A549 (cell line): ENCODE measurements at regions not wholly inside any gene's neighbourhood (a gene's known extent, or its start where the extent isn't known, plus 50 kb on each side); places are given as distances from the start of the nearest gene placed in this dataset.

Source experiments
- ATAC-seq, 2 experiments: fragments of 200-7000 bp in 1 of 2; fragments of >200 bp in 1 of 2; cut with Nextera tagmentation in 1 of 2; cut with Tn5 transposase in 1 of 2; 3 replicates each; pipeline versions ENCODE4 v1.8.0 to v1.9.1; 2018 to 2020; ENCODE audit warnings: mild to moderate bottlenecking in 1 of 2, moderate library complexity in 1 of 2
- CTCF ChIA-PET: fragments of 300-600 bp; sonication (Branson Sonifier 250); formaldehyde crosslinking; extraction: SDS; loops from one replicate; lab custom pipeline; 2021; ENCODE audit warnings: antibody characterized with exemption, inconsistent platforms; lab: Yijun Ruan, JAX
- POLR2A ChIA-PET: fragments of 350-600 bp; formaldehyde crosslinking; extraction: SDS; loops from one replicate; lab custom pipeline; 2021; ENCODE audit warnings: antibody characterized with exemption, inconsistent platforms; lab: Yijun Ruan, JAX
- DNase-seq, 2 experiments: peaks; one replicate each; pipeline versions ENCODE4 v3.0.0 to v3.0.0-alpha.2; 2011 to 2016; ENCODE audit warnings: low read depth in 1 of 2, low spot score in 1 of 2
- FAIRE-seq: peaks from 2 replicates; lab custom pipeline; 2011; peaks lifted over from hg19 to GRCh38; lab: Jason Lieb, UNC
- H3K27ac ChIP-seq, 2 experiments: fragments of >200 bp; sonication (Bioruptor Twin); formaldehyde crosslinking; 3 replicates each; pipeline ENCODE4 v1.5.1; 2016 to 2017
- H3K4me1 ChIP-seq: fragments of >200 bp; sonication (Bioruptor Twin); formaldehyde crosslinking; 3 replicates; pipeline ENCODE4 v1.6.1; 2016
- H3K4me2 ChIP-seq: fragments of >200 bp; sonication (Bioruptor Twin); formaldehyde crosslinking; 3 replicates; pipeline ENCODE4 v1.6.1; 2016
- H3K4me3 ChIP-seq: fragments of >200 bp; sonication (Bioruptor Twin); formaldehyde crosslinking; 3 replicates; pipeline ENCODE4 v1.5.1; 2016
- H3K9me3 ChIP-seq: fragments of >200 bp; sonication (Bioruptor Twin); formaldehyde crosslinking; 3 replicates; pipeline ENCODE4 v1.6.1; 2016
- CEBPB ChIP-seq, 2 experiments: fragments of >200 bp in 1 of 2; sonication (Bioruptor Twin) in 1 of 2; formaldehyde crosslinking in 1 of 2; IDR thresholded peaks; 2 replicates each; pipeline ENCODE4 v1.6.1; 2012 to 2016
- CHD2 ChIP-seq: fragments of 150-350 bp; IDR thresholded peaks from 2 replicates; pipeline ENCODE4 v1.6.1; 2014; ENCODE audit warnings: low read length; ENCODE audit not compliant: partially characterized antibody
- EHF ChIP-seq: fragments of 250-450 bp; sonication (Bioruptor Pico); IDR thresholded peaks from 2 replicates; pipeline ENCODE4 v1.5.0; 2020; ENCODE audit warnings: mild to moderate bottlenecking
- ELK1 ChIP-seq: fragments of 150-350 bp; IDR thresholded peaks from 2 replicates; pipeline ENCODE4 v1.6.1; 2014; ENCODE audit warnings: low read depth, mild to moderate bottlenecking, low read length
- EP300 ChIP-seq, 2 experiments: fragments of >200 bp; sonication (Bioruptor Twin); formaldehyde crosslinking; IDR thresholded peaks; 2 replicates in 1 of 2; 3 replicates in 1 of 2; pipeline ENCODE4 v1.6.1; 2016 to 2017
- ESRRA ChIP-seq: fragments of 150-350 bp; IDR thresholded peaks from 2 replicates; pipeline ENCODE4 v1.6.1; 2014; ENCODE audit warnings: mild to moderate bottlenecking, low read length, borderline replicate concordance
- HOXA7 ChIP-seq: fragments of 250-450 bp; sonication (Bioruptor Pico); IDR thresholded peaks from 2 replicates; pipeline ENCODE4 v1.5.0; 2020; ENCODE audit warnings: mild to moderate bottlenecking, moderate library complexity
- HOXB13 ChIP-seq: fragments of 250-450 bp; sonication (Bioruptor Pico); IDR thresholded peaks from 2 replicates; pipeline ENCODE4 v1.5.0; 2020; ENCODE audit warnings: low read depth, mild to moderate bottlenecking, moderate library complexity
- JUN ChIP-seq, 2 experiments: fragments of >200 bp; sonication (Bioruptor Twin); formaldehyde crosslinking; IDR thresholded peaks; 2 replicates in 1 of 2; 3 replicates in 1 of 2; pipeline ENCODE4 v1.6.1; 2016 to 2017
- KDM1A ChIP-seq: fragments of 200-600 bp; sonication (generic); IDR thresholded peaks from 2 replicates; pipeline ENCODE4 v1.6.1; 2016; ENCODE audit warnings: low read depth, mild to moderate bottlenecking
- MAFK ChIP-seq: fragments of 450-650 bp; IDR thresholded peaks from 2 replicates; pipeline ENCODE4 v1.6.1; 2014; ENCODE audit not compliant: partially characterized antibody
- NPAS2 ChIP-seq: fragments of 250-450 bp; sonication (Bioruptor Pico); IDR thresholded peaks from 2 replicates; pipeline ENCODE4 v1.8.0; 2022; ENCODE audit warnings: mild to moderate bottlenecking, moderate library complexity, borderline replicate concordance
- PBX3 ChIP-seq: IDR thresholded peaks from 2 replicates; pipeline ENCODE4 v1.6.1; 2012
- PHF8 ChIP-seq: fragments of 200-600 bp; sonication (generic); IDR thresholded peaks from 2 replicates; pipeline ENCODE4 v1.6.1; 2016; ENCODE audit warnings: low read depth, mild to moderate bottlenecking, antibody characterized with exemption, moderate library complexity, borderline replicate concordance
- POLR2A ChIP-seq: IDR thresholded peaks from 2 replicates; pipeline ENCODE4 v1.6.1; 2012; ENCODE audit warnings: mild to moderate bottlenecking, low read length
- RAD21 ChIP-seq, 2 experiments: fragments of >200 bp in 1 of 2; sonication (Bioruptor Twin) in 1 of 2; formaldehyde crosslinking in 1 of 2; IDR thresholded peaks in 1 of 2; conservative IDR thresholded peaks in 1 of 2; 2 replicates in 1 of 2; 3 replicates in 1 of 2; pipeline ENCODE4 v1.6.1; 2012 to 2018; ENCODE audit warnings: inconsistent platforms in 1 of 2
- RARB ChIP-seq: fragments of 250-450 bp; sonication (Bioruptor Pico); IDR thresholded peaks from 2 replicates; pipeline ENCODE4 v1.8.0; 2021; ENCODE audit warnings: mild to moderate bottlenecking, moderate library complexity
- RCOR1 ChIP-seq: fragments of 150-350 bp; IDR thresholded peaks from 2 replicates; pipeline ENCODE4 v1.6.1; 2014; ENCODE audit warnings: antibody characterized with exemption, low read length, low read depth
- TP53 ChIP-seq: fragments of 250-450 bp; sonication (Bioruptor Pico); IDR thresholded peaks from 2 replicates; pipeline ENCODE4 v1.5.0; 2021; ENCODE audit warnings: mild to moderate bottlenecking, moderate library complexity
- ZC3H11A ChIP-seq: fragments of 450-650 bp; IDR thresholded peaks from 2 replicates; pipeline ENCODE4 v1.6.1; 2014; ENCODE audit warnings: antibody characterized with exemption, mild to moderate bottlenecking
- ZFP36 ChIP-seq: fragments of 450-650 bp; IDR thresholded peaks from 2 replicates; pipeline ENCODE4 v1.6.1; 2014; ENCODE audit warnings: borderline replicate concordance; ENCODE audit not compliant: partially characterized antibody
- whole genome bisulfite sequencing: methylation state at CpG from one replicate; pipeline ENCODE4 v1.1.6; 2017; ENCODE audit errors: missing lambda C conversion rate; 5-methylcytosine and 5-hydroxymethylcytosine counted together
- TF ChIP-seq, protein P1 (sequence below): fragments of 450-650 bp; IDR thresholded peaks from 2 replicates; pipeline ENCODE4 v1.6.1; 2014; ENCODE audit warnings: antibody characterized with exemption
- TF ChIP-seq, protein P2 (sequence below): IDR thresholded peaks from 2 replicates; pipeline ENCODE4 v1.6.1; 2012
- TF ChIP-seq, protein P3 (sequence below): fragments of 250-450 bp; sonication (Bioruptor Pico); IDR thresholded peaks from 2 replicates; pipeline ENCODE4 v1.5.0; 2021; ENCODE audit warnings: mild to moderate bottlenecking, moderate library complexity, borderline replicate concordance
- TF ChIP-seq, protein P4 (sequence below): fragments of >200 bp; sonication (Bioruptor Twin); formaldehyde crosslinking; IDR thresholded peaks from 3 replicates; pipeline ENCODE4 v1.6.1; 2016
- TF ChIP-seq, protein P5 (sequence below): IDR thresholded peaks from 2 replicates; pipeline ENCODE4 v1.6.1; 2012; ENCODE audit warnings: low read depth, borderline replicate concordance

- H3K4me1 ChIP-seq, result no peaks in the 10 kb centered on the region
- 79% methylated on average over 9 of the region's 9 CpGs for WGBS
- TF ChIP-seq, protein P1, sequence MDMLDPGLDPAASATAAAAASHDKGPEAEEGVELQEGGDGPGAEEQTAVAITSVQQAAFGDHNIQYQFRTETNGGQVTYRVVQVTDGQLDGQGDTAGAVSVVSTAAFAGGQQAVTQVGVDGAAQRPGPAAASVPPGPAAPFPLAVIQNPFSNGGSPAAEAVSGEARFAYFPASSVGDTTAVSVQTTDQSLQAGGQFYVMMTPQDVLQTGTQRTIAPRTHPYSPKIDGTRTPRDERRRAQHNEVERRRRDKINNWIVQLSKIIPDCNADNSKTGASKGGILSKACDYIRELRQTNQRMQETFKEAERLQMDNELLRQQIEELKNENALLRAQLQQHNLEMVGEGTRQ, result no peak
- TF ChIP-seq JUN (IDR thresholded peaks at IDR 0.05), result no peak
- TF ChIP-seq, protein P2, sequence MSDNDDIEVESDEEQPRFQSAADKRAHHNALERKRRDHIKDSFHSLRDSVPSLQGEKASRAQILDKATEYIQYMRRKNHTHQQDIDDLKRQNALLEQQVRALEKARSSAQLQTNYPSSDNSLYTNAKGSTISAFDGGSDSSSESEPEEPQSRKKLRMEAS, result no peak
- no peak for TF ChIP-seq ELK1
- no peak for TF ChIP-seq NPAS2 (CRISPR knock-in tag)
- no peak for TF ChIP-seq HOXA7 (CRISPR knock-in tag)
- no peak for TF ChIP-seq RCOR1
- TF ChIP-seq ZFP36, result no peak
- TF ChIP-seq POLR2A, result no peak
- TF ChIP-seq ZC3H11A, result no peak
- TF ChIP-seq EP300 (IDR thresholded peaks at IDR 0.05), result no peak
- ChIA-PET CTCF (interaction anchor here (0.6 kb wide), 1 partner anchor 94 kb away, joined by 3 read pairs; no protein-coding TSS in a partner anchor), POLR2A (interaction anchor here (1.1 kb wide), 1 partner anchor 13 kb away, joined by 8 read pairs; no protein-coding TSS in a partner anchor)
- H3K27ac ChIP-seq, result no peak overlapping the region; a peak in 1 of 6 replicates
- H3K9me3 ChIP-seq, result no peaks in the 10 kb centered on the region
- no peak overlapping the region for H3K4me3 ChIP-seq
- H3K4me2 ChIP-seq, result no peak overlapping the region
- no peak for ATAC-seq
- no peak for DNase-seq
- no peak for FAIRE-seq
These were observed 192.3 kb upstream of the OSR1 start for GRCh38 chr2:19550750-19551149.

DNA sequence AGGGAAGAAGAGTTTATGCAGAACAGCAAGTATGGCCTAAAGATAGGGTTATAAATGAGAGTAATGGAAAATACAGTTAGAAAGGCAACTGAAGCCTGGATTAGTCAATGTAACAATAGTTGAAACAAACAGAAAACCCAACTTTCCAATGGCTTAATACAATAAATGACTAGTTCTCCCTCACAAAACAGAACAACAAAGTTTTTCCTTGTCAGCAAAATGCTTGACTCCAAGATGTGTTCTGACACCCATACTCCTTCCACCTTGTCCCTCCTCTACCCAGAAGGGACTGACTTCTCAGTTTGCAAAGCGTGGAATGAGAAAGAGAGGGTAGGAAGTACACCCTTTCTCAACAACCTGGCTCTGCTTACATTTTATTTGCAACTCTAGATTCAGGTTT is 191.4 kb upstream of the OSR1 start:
- no peaks in the 10 kb centered on the region for H3K4me1 ChIP-seq
- DNase-seq (no peak), ATAC-seq (no peak), FAIRE-seq (no peak)
- H3K27ac ChIP-seq, result no peak overlapping the region
- ChIA-PET POLR2A (no interaction called here), CTCF (no interaction called here)
- H3K4me2 ChIP-seq, result no peak overlapping the region
- WGBS, result 76% methylated on average over 1 of the region's 1 CpG
- H3K9me3 ChIP-seq, result no peaks in the 10 kb centered on the region
- peak; percentile 59 for TF ChIP-seq MAFK
- no peak for TF ChIP-seq HOXB13 (CRISPR knock-in tag)
- no peak overlapping the region for H3K4me3 ChIP-seq

DNA sequence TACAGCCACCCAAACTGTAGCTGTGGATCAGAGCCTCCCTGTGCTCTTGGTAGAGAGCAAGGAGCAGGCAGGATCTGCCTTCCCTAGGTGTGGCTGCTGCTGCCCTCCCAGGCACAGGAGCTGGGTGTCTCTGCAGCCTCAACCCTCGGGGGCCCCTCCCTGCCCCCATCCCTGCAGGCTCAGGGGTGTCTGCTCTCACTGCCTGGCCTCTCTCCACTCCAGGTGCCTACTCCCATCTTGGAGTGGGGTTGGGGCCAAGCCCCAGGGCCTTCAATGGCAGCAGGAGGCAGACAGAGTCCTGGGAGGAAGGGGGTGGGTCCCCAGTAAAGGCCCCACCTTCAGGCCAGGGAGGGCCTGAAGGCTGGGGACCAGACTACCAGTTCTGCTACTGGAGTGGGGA is 189.7 kb upstream of the OSR1 start:
- WGBS, result 40% methylated on average over 1 of the region's 1 CpG
- H3K27ac ChIP-seq, result peak overlapping the region in 1 of 2 experiments; percentile 31; a peak in 1 of 6 replicates
- CTCF ChIA-PET, result interaction anchor here (1.4 kb wide), 1 partner anchor 119 kb away, joined by 4 read pairs; no protein-coding TSS in a partner anchor
- no peak overlapping the region for H3K4me2 ChIP-seq
- DNase-seq (no peak), FAIRE-seq (no peak), ATAC-seq (no peak)
- peaks cover 12% of the 10 kb centered on the region for H3K4me1 ChIP-seq
- POLR2A ChIA-PET, result no interaction called here
- H3K4me3 ChIP-seq, result no peak overlapping the region
- H3K9me3 ChIP-seq, result no peaks in the 10 kb centered on the region
- TF ChIP-seq PBX3 (no peak), RAD21 (conservative IDR thresholded peaks at IDR 0.05 in 1 of 2, IDR thresholded peaks at IDR 0.05 in 1 of 2) (no peak), RARB (CRISPR knock-in tag) (no peak), EHF (CRISPR knock-in tag) (no peak), JUN (IDR thresholded peaks at IDR 0.05) (no peak), NPAS2 (CRISPR knock-in tag) (no peak), HOXB13 (CRISPR knock-in tag) (no peak), ZC3H11A (no peak), CHD2 (no peak), CEBPB (IDR thresholded peaks at IDR 0.05) (no peak), EP300 (IDR thresholded peaks at IDR 0.05) (no peak), ESRRA (no peak), KDM1A (no peak), TP53 (CRISPR knock-in tag) (no peak), PHF8 (no peak)
- TF ChIP-seq, protein P3, sequence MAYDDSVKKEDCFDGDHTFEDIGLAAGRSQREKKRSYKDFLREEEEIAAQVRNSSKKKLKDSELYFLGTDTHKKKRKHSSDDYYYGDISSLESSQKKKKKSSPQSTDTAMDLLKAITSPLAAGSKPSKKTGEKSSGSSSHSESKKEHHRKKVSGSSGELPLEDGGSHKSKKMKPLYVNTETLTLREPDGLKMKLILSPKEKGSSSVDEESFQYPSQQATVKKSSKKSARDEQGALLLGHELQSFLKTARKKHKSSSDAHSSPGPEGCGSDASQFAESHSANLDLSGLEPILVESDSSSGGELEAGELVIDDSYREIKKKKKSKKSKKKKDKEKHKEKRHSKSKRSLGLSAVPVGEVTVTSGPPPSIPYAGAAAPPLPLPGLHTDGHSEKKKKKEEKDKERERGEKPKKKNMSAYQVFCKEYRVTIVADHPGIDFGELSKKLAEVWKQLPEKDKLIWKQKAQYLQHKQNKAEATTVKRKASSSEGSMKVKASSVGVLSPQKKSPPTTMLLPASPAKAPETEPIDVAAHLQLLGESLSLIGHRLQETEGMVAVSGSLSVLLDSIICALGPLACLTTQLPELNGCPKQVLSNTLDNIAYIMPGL (CRISPR knock-in tag), result no peak
- TF ChIP-seq, protein P4, sequence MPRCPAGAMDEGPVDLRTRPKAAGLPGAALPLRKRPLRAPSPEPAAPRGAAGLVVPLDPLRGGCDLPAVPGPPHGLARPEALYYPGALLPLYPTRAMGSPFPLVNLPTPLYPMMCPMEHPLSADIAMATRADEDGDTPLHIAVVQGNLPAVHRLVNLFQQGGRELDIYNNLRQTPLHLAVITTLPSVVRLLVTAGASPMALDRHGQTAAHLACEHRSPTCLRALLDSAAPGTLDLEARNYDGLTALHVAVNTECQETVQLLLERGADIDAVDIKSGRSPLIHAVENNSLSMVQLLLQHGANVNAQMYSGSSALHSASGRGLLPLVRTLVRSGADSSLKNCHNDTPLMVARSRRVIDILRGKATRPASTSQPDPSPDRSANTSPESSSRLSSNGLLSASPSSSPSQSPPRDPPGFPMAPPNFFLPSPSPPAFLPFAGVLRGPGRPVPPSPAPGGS, result no peak
- TF ChIP-seq, protein P5, sequence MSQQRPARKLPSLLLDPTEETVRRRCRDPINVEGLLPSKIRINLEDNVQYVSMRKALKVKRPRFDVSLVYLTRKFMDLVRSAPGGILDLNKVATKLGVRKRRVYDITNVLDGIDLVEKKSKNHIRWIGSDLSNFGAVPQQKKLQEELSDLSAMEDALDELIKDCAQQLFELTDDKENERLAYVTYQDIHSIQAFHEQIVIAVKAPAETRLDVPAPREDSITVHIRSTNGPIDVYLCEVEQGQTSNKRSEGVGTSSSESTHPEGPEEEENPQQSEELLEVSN, result no peak
